ENCODE measurements at regions not wholly inside any gene's neighbourhood (a gene's known extent, or its start where the extent isn't known, plus 50 kb on each side); places are given as distances from the start of the nearest gene placed in this dataset.

DNA sequence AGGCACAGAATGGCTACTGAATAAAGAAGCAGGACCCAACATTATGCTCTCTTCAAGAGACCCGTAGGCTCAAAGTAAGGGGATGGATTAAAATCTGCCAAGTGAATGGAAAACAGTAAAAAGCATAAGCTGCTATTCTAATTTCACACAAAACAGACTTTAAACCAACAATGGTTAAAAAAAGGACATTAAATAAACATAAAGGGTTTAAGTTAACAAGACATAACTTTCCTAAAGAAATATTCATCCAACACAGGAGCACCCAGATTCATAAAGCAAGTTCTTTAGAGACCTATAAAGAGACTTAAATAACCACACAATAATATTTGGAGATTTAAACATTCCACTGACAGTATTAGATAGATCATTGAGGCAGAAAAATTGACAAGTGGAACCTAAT is 624.5 kb downstream of the RFPL4B start:
- TF ChIP-seq, protein P1, sequence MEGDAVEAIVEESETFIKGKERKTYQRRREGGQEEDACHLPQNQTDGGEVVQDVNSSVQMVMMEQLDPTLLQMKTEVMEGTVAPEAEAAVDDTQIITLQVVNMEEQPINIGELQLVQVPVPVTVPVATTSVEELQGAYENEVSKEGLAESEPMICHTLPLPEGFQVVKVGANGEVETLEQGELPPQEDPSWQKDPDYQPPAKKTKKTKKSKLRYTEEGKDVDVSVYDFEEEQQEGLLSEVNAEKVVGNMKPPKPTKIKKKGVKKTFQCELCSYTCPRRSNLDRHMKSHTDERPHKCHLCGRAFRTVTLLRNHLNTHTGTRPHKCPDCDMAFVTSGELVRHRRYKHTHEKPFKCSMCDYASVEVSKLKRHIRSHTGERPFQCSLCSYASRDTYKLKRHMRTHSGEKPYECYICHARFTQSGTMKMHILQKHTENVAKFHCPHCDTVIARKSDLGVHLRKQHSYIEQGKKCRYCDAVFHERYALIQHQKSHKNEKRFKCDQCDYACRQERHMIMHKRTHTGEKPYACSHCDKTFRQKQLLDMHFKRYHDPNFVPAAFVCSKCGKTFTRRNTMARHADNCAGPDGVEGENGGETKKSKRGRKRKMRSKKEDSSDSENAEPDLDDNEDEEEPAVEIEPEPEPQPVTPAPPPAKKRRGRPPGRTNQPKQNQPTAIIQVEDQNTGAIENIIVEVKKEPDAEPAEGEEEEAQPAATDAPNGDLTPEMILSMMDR (IDR thresholded peaks at IDR 0.05 in 2 of 3, conservative IDR thresholded peaks at IDR 0.05 in 1 of 3; ENCODE audit: borderline replicate concordance in 1 of 3, insufficient read depth in 1 of 3, low read depth in 2 of 3, low read length in 2 of 3), result no peak
- TF ChIP-seq FOSL1 (IDR thresholded peaks at IDR 0.05; ENCODE audit: low read depth), result no peak
- no peak for TF ChIP-seq EZH2 (IDR thresholded peaks at IDR 0.05)
- TF ChIP-seq, protein P2, sequence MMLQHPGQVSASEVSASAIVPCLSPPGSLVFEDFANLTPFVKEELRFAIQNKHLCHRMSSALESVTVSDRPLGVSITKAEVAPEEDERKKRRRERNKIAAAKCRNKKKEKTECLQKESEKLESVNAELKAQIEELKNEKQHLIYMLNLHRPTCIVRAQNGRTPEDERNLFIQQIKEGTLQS (IDR thresholded peaks at IDR 0.05), result no peak
- TF ChIP-seq, protein P3, sequence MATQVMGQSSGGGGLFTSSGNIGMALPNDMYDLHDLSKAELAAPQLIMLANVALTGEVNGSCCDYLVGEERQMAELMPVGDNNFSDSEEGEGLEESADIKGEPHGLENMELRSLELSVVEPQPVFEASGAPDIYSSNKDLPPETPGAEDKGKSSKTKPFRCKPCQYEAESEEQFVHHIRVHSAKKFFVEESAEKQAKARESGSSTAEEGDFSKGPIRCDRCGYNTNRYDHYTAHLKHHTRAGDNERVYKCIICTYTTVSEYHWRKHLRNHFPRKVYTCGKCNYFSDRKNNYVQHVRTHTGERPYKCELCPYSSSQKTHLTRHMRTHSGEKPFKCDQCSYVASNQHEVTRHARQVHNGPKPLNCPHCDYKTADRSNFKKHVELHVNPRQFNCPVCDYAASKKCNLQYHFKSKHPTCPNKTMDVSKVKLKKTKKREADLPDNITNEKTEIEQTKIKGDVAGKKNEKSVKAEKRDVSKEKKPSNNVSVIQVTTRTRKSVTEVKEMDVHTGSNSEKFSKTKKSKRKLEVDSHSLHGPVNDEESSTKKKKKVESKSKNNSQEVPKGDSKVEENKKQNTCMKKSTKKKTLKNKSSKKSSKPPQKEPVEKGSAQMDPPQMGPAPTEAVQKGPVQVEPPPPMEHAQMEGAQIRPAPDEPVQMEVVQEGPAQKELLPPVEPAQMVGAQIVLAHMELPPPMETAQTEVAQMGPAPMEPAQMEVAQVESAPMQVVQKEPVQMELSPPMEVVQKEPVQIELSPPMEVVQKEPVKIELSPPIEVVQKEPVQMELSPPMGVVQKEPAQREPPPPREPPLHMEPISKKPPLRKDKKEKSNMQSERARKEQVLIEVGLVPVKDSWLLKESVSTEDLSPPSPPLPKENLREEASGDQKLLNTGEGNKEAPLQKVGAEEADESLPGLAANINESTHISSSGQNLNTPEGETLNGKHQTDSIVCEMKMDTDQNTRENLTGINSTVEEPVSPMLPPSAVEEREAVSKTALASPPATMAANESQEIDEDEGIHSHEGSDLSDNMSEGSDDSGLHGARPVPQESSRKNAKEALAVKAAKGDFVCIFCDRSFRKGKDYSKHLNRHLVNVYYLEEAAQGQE (IDR thresholded peaks at IDR 0.05; ENCODE audit: low read depth), result no peak
- TF ChIP-seq CBX3 (IDR thresholded peaks at IDR 0.05; ENCODE audit: low read depth), result no peak
- TF ChIP-seq, protein P4, sequence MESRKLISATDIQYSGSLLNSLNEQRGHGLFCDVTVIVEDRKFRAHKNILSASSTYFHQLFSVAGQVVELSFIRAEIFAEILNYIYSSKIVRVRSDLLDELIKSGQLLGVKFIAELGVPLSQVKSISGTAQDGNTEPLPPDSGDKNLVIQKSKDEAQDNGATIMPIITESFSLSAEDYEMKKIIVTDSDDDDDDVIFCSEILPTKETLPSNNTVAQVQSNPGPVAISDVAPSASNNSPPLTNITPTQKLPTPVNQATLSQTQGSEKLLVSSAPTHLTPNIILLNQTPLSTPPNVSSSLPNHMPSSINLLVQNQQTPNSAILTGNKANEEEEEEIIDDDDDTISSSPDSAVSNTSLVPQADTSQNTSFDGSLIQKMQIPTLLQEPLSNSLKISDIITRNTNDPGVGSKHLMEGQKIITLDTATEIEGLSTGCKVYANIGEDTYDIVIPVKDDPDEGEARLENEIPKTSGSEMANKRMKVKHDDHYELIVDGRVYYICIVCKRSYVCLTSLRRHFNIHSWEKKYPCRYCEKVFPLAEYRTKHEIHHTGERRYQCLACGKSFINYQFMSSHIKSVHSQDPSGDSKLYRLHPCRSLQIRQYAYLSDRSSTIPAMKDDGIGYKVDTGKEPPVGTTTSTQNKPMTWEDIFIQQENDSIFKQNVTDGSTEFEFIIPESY (IDR thresholded peaks at IDR 0.05; ENCODE audit: extremely low read depth, insufficient replicate concordance, low read length), result no peak
- no peak for TF ChIP-seq POLR2A (IDR thresholded peaks at IDR 0.05; ENCODE audit: borderline replicate concordance, extremely low read depth, insufficient read depth, insufficient read length)
- TF ChIP-seq, protein P5, sequence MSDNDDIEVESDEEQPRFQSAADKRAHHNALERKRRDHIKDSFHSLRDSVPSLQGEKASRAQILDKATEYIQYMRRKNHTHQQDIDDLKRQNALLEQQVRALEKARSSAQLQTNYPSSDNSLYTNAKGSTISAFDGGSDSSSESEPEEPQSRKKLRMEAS (IDR thresholded peaks at IDR 0.05), result no peak
- TF ChIP-seq EZH2phosphoT487 (IDR thresholded peaks at IDR 0.05; ENCODE audit: borderline replicate concordance), result no peak
